Tibial nerve (tissue), 4 donors: ENCODE measurements at regions not wholly inside any gene's neighbourhood (a gene's known extent, or its start where the extent isn't known, plus 50 kb on each side); places are given as distances from the start of the nearest gene placed in this dataset.

ENCODE experiments used
- CTCF ChIP-seq, 5 experiments: fragments of 200-600 bp in 3 of 5; fragments of 450-650 bp in 2 of 5; sonication (generic) in 3 of 5; IDR thresholded peaks; one replicate each; pipeline ENCODE4 v1.5.1; 2016 to 2019; ENCODE audit warnings: antibody characterized with exemption in 5 of 5, mild to moderate bottlenecking in 3 of 5, moderate library complexity in 2 of 5
- EP300 ChIP-seq, 2 donors: sonication (generic); formaldehyde crosslinking; IDR thresholded peaks; one replicate each; pipeline ENCODE4 v1.6.1; 2017; ENCODE audit warnings: antibody characterized with exemption in 2 of 2, mild to moderate bottlenecking in 1 of 2

GRCh38 chr2:70381235-70381634 is 79.4 kb upstream of the FAM136A start:
- no peak for TF ChIP-seq CTCF (IDR thresholded peaks at IDR 0.05)
- no peak for TF ChIP-seq EP300 (IDR thresholded peaks at IDR 0.05)
